HTR-8/SVneo (cell line): ENCODE measurements at regions not wholly inside any gene's neighbourhood (a gene's known extent, or its start where the extent isn't known, plus 50 kb on each side); places are given as distances from the start of the nearest gene placed in this dataset.

ENCODE experiments used
- DNase-seq: peaks from one replicate; pipeline ENCODE4 v3.0.0; 2011; ENCODE audit warnings: low spot score, mixed read lengths; ENCODE audit not compliant: insufficient read length
- FAIRE-seq: peaks from 2 replicates; lab custom pipeline; 2011; peaks lifted over from hg19 to GRCh38; lab: Jason Lieb, UNC

- FAIRE-seq (no peak), DNase-seq (no peak)
These were observed 188.4 kb downstream of the SH3BP4 start for GRCh38 chr2:235139956-235140800.

DNA sequence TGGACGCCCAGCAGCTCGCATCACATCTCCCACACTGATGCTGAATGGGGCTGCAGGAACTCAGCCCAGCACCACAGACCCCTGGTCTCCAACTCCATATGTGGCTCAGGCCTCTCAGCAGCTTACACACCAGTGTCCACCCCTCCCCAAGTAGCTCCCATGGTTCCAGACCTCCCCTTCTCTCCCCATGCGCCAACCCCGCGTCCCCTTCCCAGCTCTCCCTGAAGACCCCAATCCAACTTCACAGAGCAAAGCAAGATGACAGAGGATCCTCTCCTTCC, 188.9 kb downstream of the SH3BP4 start:
- DNase-seq, result no peak
- no peak for FAIRE-seq

- FAIRE-seq, result no peak
- no peak for DNase-seq
These were observed 189.8 kb downstream of the SH3BP4 start for GRCh38 chr2:235141411-235142128.

- DNase-seq, result no peak
- FAIRE-seq, result no peak
These were observed 190.8 kb downstream of the SH3BP4 start for GRCh38 chr2:235142601-235143000.

DNA sequence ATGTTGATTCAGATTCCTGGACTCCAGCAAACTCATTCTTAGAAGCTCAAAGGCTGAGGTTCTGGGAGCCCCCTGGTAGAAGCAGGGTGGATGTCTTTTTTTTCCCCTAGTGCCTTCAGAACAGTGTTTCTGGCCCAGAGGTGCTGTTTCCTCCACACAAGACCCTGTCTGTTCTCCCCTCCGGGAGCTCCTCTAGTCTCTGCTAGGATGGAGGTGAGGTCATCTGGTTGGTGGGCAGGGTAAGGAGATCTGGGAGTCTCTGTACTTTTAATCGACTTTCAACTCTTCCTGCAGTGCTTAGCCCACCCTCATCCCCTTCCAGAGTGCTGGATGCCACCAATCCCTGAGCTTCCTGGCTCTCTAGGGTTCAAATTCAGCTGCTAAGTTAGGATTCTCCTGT, 192.0 kb downstream of the SH3BP4 start:
- DNase-seq, result no peak
- no peak for FAIRE-seq

GRCh38 chr2:235144291-235144690, 192.5 kb downstream of the SH3BP4 start:
- FAIRE-seq (no peak), DNase-seq (no peak)

DNA sequence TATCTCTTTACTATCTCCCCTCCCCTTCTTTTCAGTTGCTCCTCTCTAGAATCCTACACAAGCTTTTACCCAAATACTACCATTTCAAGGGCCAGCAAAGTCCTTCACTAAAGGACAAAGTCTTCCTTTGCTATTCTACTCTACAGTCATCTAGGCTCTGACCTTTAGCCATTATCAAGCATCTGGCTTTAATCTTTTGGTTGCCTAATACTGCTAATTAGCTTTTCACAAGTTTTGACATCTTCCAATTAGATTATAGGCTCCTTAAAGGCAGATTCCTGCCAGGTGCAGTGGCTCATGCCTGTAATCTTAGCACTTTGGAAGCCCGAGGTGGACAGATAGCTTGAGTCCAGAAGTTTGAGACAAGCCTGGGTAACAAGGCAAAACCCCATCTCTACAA, 194.4 kb downstream of the SH3BP4 start:
- FAIRE-seq (no peak), DNase-seq (no peak)

DNA sequence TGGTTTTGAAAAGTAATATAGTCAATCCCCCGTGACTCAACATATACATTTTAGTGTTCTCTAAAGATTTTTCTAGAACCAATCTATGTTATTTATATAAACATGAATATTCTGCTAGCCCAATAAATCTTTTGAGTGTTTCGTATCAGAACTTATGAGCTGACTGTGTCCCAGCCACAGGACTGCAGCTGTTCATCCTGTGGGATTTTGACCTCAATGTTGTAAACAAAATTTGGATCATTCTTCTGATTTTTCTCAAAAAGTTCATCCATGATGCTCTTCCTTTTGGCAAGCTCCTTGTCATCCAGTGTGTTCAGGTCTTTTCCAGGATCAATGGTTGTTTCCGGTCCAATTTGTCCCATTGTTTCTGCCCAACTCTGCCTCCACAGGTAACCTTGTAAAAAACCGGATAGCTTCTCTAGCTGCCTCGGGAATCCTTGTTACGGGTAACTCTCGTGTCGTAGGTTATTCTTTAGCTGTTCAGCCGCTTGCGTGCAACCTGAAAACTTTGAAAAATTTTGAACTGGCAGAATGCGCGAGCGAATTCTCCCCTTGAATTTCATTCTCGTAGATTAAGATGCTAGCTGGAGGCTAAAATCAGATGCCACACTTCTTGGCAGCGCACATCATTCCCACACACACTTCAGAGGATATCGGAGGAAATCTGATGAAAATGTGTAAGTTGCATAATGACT, 195.2 kb downstream of the SH3BP4 start:
- FAIRE-seq (no peak), DNase-seq (no peak)

DNA sequence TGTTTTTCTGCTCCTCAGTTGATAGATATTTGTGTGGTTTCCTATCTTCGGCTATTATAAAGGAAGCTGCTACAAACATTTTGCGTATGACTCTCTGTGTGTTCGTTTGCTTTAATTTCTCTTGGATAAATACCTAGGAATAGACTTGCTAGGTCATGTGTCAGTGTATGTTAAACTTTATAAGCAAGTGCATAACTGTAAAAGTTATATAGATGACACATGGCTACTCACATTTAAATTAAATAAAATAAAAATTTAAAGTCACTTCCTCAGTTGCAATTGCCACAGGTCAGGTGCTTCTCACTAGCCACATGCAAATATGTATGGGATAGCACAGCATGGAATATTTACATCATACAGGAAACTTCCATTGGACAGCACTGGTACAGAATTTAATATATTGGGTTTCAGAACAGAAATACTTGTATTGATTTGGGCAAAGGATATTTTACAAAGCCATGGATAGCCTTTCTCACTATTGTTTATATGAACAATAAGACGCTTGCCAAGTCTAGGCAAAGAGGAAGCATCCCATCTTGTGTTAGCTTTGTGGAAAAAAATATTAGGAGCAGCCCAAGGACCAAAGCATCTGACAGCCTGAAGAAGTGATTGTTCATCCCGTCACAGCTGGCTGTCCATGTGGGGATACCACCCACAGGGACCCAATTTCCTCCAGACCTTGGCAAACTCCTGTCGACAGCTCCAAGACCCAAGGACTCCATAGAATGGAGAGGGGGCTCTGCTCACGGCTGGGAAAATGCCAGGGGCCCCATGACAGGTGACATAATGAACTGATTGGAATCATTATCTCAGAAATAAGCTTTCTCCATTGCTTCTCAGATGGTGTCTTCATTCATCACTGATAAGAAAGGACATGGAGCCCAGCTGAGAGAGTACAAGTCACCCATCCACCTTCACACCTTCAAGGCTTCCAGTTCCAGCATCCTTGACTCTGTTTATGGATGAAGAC, 196.7 kb downstream of the SH3BP4 start:
- FAIRE-seq, result no peak
- DNase-seq, result no peak

GRCh38 chr2:235149240-235149659, 197.4 kb downstream of the SH3BP4 start:
- FAIRE-seq (no peak), DNase-seq (no peak)

- DNase-seq (no peak), FAIRE-seq (no peak)
These were observed 197.9 kb downstream of the SH3BP4 start for GRCh38 chr2:235149736-235150135.

DNA sequence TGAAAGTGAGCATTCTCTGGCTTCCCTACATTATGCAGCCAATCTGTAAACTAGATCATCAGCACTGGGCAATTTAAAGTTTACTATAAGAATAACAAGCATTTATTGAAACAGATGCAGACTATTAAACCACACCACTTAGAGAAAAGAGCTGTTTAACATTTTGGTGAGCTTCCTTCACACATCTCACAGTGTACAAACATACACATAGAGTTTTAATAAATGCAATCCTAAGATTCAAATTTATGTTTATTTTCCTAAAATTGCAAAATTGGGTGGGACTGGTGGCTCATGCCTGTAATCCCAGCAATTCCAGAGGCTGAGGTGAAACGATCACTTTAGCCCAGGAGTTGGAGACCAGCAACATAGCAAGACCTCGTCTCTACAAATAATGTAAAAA, 199.3 kb downstream of the SH3BP4 start:
- FAIRE-seq (no peak), DNase-seq (no peak)

- FAIRE-seq, result peak; percentile 40
- DNase-seq, result no peak
These were observed 203.3 kb downstream of the SH3BP4 start for GRCh38 chr2:235155163-235155562.

DNA sequence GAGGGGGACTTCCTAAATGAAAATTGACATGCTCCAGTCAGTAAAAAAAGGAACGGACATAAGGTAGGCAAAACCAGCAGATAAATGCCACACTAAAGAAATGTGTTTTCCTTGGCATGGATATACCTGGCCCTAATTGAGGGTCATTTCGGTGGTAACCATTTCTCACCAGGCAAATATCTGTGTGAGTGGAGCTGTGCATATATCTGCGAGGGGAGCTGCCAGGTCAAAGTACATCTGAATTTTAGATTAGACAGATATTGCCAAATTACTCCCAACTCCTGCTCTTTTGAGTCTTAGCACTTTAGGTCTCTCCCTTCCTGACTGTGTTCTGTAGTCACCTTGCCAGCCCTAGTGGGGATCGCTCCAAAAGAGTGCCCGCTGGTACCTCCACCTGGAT, 204.2 kb downstream of the SH3BP4 start:
- DNase-seq (no peak), FAIRE-seq (no peak)

DNA sequence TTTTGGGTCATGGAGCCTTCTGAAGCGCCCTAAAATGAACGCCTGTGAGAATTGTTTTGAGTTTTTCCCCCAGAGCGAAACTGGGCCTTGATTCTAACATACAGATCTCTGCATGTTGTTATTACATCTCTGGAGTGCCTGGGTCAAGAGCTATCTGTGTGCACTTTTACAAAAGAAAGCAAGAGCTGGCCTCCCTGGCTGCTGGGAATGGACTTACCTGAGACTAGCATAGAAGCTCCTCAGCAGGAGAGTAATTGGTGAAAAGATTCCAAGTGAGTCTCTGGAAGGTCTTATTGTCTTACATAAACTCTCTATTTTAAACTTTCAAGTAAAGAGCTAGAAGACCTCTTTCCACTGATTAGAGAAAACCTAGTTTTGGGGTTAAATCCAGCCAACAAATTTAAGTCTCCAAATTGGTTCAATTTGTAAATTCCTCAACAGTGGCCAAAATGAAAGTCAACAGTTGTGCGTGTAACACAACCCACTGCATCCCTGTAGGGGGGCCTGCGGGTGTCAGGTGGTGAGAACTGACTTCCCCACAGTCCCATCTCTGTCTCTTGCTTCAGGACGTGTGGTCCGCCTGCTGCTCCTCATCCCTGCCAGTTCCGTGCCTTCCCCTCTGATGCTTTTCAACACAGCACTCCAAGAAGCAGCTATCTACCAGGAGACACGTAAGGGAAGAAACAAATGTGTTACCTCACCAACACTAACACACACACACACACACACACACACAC, 206.1 kb downstream of the SH3BP4 start:
- FAIRE-seq (no peak), DNase-seq (no peak)

DNA sequence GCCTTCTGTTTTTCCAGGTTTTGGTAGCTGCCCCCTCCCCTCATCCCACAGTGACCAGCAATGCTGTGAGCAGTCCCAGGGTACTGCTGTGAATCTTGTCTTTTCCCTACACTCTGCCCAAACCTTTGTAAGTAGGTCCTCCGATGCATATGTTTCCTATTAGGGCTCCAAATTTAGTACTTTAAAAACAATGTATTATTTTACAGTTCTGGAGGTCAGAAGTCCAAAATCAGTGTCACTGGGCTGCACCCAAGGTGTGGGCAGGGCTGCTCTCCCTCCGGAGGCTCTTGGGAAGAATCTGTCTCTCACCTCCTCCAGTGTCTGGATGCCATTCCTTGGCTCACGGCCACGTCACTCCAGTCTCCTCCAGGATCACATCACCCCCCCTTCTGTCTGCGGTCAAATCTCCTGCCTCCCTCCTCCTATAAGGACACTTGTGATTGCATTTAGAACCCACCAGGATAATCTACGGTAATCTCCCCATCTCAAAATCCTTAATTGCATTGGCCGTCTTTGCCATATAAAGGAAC, 208.5 kb downstream of the SH3BP4 start:
- FAIRE-seq (no peak), DNase-seq (no peak)

GRCh38 chr2:235161565-235161964, 209.7 kb downstream of the SH3BP4 start:
- peak; percentile 52 for FAIRE-seq

DNA sequence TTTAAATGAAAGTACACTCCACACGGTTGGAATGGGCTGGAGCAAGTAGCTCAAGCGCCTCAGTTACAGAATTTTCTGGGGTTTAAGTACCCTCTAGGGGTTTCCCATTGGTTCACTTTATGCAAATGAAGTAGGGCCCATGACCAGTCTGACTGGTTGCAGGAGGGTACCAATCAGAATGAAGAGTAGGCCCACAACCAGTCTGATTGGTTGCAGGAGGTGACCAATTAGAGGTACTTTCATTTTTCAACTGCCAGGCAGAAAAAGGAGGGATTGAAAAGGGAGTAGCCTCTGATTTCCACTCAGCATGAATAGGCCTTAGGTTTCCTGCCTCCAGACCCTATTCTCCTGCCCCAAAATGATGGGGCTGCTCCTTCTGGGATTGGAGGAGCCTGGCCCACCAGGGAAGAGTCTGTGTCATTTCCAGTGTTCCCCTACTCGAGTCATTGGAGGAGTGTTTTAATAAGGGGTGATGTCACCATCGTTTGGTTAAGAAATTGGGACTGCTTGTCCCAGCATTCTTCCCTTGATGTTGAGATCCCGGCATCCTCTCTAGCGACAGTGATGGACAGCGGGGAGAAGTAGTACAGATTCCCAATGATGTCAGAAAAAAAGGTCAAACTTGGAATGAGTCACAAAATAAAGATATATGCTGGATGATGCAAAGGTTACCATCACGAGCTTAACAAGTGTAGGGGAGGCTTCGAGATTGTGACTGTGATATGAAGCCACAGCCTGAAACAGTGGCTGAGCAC, 210.4 kb downstream of the SH3BP4 start:
- FAIRE-seq, result peak; percentile 16
- peak; percentile 13 for DNase-seq

More at GRCh38 chr2:235161565-235161964, 209.7 kb downstream of the SH3BP4 start:
- no peak for DNase-seq
